ENCODE measurements at regions not wholly inside any gene's neighbourhood (a gene's known extent, or its start where the extent isn't known, plus 50 kb on each side); places are given as distances from the start of the nearest gene placed in this dataset.

- TF ChIP-seq CTCF (IDR thresholded peaks at IDR 0.05) (no peak), POLR2AphosphoS5 (IDR thresholded peaks at IDR 0.05) (no peak)
Observed at GRCh38 chr13:40231311-40231710, 435.1 kb downstream of the FOXO1 start.
